Natural killer cell (primary cell): ENCODE measurements at regions not wholly inside any gene's neighbourhood (a gene's known extent, or its start where the extent isn't known, plus 50 kb on each side); places are given as distances from the start of the nearest gene placed in this dataset.
"Not testable (repeated sequence)": the region's sequence is repeated elsewhere in the genome, so short reads cannot be mapped to it uniquely, and the experiment has no call there.

ENCODE experiments used
- ATAC-seq, 3 donors: fragments of 150-1000 bp in 2 of 3; fragments of 200-7000 bp in 1 of 3; cut with Tn5 transposase; 1 replicate in 1 of 3; 2 replicates in 2 of 3; pipeline ENCODE4 v1.10.0; 2021; ENCODE audit warnings: mild to moderate bottlenecking in 2 of 3, moderate library complexity in 2 of 3
- DNase-seq, 2 donors: peaks; one replicate each; pipeline versions ENCODE4 v3.0.0 to v3.0.0-alpha.2; 2013 to 2021; ENCODE audit warnings: mixed read lengths in 1 of 2
- H3K27ac ChIP-seq: one replicate; pipeline ENCODE4 v1.5.1; 2013; ENCODE audit warnings: mild to moderate bottlenecking, low read length
- H3K27me3 ChIP-seq: one replicate; pipeline ENCODE4 v1.6.1; 2013; ENCODE audit warnings: low read length; ENCODE audit not compliant: control insufficient read depth, insufficient read depth
- H3K36me3 ChIP-seq: one replicate; pipeline ENCODE4 v1.6.1; 2013; ENCODE audit warnings: low read length; ENCODE audit not compliant: control insufficient read depth, insufficient read depth
- H3K4me1 ChIP-seq: one replicate; pipeline ENCODE4 v1.6.1; 2013; ENCODE audit warnings: low read length; ENCODE audit not compliant: control insufficient read depth, insufficient read depth
- H3K4me3 ChIP-seq: one replicate; pipeline ENCODE4 v1.5.1; 2013; ENCODE audit warnings: low read length
- H3K9me3 ChIP-seq: one replicate; pipeline ENCODE4 v1.6.1; 2013; ENCODE audit warnings: low read length; ENCODE audit not compliant: control insufficient read depth, insufficient read depth
- H3K27ac Mint-ChIP-seq, 2 donors: one replicate each; pipeline ENCODE4 v1.8.0; 2022; ENCODE audit warnings: mild to moderate bottlenecking in 2 of 2, mixed read lengths in 2 of 2, moderate library complexity in 1 of 2
- H3K27me3 Mint-ChIP-seq, 2 donors: one replicate each; pipeline ENCODE4 v1.8.0; 2022; ENCODE audit warnings: low read depth in 2 of 2, mixed read lengths in 2 of 2
- H3K36me3 Mint-ChIP-seq: one replicate; pipeline ENCODE4 v1.8.0; 2022; ENCODE audit warnings: mixed read lengths
- H3K4me1 Mint-ChIP-seq, 2 donors: one replicate each; pipeline ENCODE4 v1.8.0; 2022; ENCODE audit warnings: mixed read lengths in 2 of 2
- H3K4me3 Mint-ChIP-seq: one replicate; pipeline ENCODE4 v1.8.0; 2022; ENCODE audit warnings: mild to moderate bottlenecking, moderate library complexity, mixed read lengths
- H3K9me3 Mint-ChIP-seq, 2 donors: one replicate each; pipeline ENCODE4 v1.8.0; 2022; ENCODE audit warnings: mixed read lengths in 2 of 2
- CTCF ChIP-seq: fragments of 200-600 bp; IDR thresholded peaks from one replicate; pipeline ENCODE4 v1.8.0; 2022; ENCODE audit warnings: antibody characterized with exemption
- WGBS: methylation state at CpG from one replicate; pipeline ENCODE4 v1.1.7; 2013; ENCODE audit warnings: missing lambda C conversion rate; ENCODE audit not compliant: insufficient coverage; 5-methylcytosine and 5-hydroxymethylcytosine counted together
- intact Hi-C: fragments of 100-400 bp; cut with micrococcal nuclease; formaldehyde crosslinking; loops from one replicate; pipeline ENCODE4 v1.14.2; 2022

- WGBS = 85% methylated on average over 3 of the region's 4 CpGs
- Mint-ChIP-seq H3K27ac (no peak overlapping the region), H3K9me3 (peaks cover 13 to 14% of the 10 kb centered on the region in 2 donors), H3K27me3 (no peaks in the 10 kb centered on the region), H3K4me3 (no peak overlapping the region), H3K4me1 (no peaks in the 10 kb centered on the region), H3K36me3 (peaks cover 7% of the 10 kb centered on the region)
- intact Hi-C loops = no loop called here
- H3K4me1 ChIP-seq = no peaks in the 10 kb centered on the region
- H3K36me3 ChIP-seq = no peaks in the 10 kb centered on the region
- no peak for TF ChIP-seq CTCF
- no peak for DNase-seq
- no peaks in the 10 kb centered on the region for H3K9me3 ChIP-seq
- no peaks in the 10 kb centered on the region for H3K27me3 ChIP-seq
- no peak overlapping the region for H3K27ac ChIP-seq
- no peak for ATAC-seq
- H3K4me3 ChIP-seq = no peak overlapping the region
These were observed 603.8 kb downstream of the CDH8 start for GRCh38 chr16:61432421-61432820.

GRCh38 chr16:61421111-61421510 is 615.1 kb downstream of the CDH8 start:
- ATAC-seq = no peak
- TF ChIP-seq CTCF = no peak
- no peak overlapping the region for H3K4me3 Mint-ChIP-seq
- no peaks in the 10 kb centered on the region for H3K27me3 ChIP-seq
- 86% methylated on average over 1 of the region's 4 CpGs for WGBS
- peaks cover 8% of the 10 kb centered on the region for H3K36me3 Mint-ChIP-seq
- H3K4me3 ChIP-seq = no peak overlapping the region
- H3K27ac ChIP-seq = no peak overlapping the region
- H3K9me3 ChIP-seq = no peaks in the 10 kb centered on the region
- H3K27me3 Mint-ChIP-seq = no peaks in the 10 kb centered on the region
- no peak for DNase-seq
- no peak overlapping the region for H3K27ac Mint-ChIP-seq
- H3K36me3 ChIP-seq = no peaks in the 10 kb centered on the region
- intact Hi-C loops = no loop called here
- peaks cover 13 to 23% of the 10 kb centered on the region in 2 donors for H3K9me3 Mint-ChIP-seq
- no peaks in the 10 kb centered on the region for H3K4me1 ChIP-seq
- no peaks in the 10 kb centered on the region for H3K4me1 Mint-ChIP-seq

GRCh38 chr16:61419791-61420190 is 616.4 kb downstream of the CDH8 start:
- H3K36me3 Mint-ChIP-seq = peaks cover 8% of the 10 kb centered on the region
- no peaks in the 10 kb centered on the region for H3K4me1 Mint-ChIP-seq
- TF ChIP-seq CTCF = no peak
- WGBS = 76% methylated on average over 2 of the region's 2 CpGs
- H3K9me3 ChIP-seq = no peaks in the 10 kb centered on the region
- no peaks in the 10 kb centered on the region for H3K27me3 ChIP-seq
- H3K4me3 Mint-ChIP-seq = no peak overlapping the region
- no peak overlapping the region for H3K4me3 ChIP-seq
- ATAC-seq = no peak
- intact Hi-C loops = no loop called here
- H3K36me3 ChIP-seq = no peaks in the 10 kb centered on the region
- H3K27me3 Mint-ChIP-seq = no peaks in the 10 kb centered on the region
- peaks cover 9 to 17% of the 10 kb centered on the region in 2 donors for H3K9me3 Mint-ChIP-seq
- no peak overlapping the region for H3K27ac ChIP-seq
- H3K4me1 ChIP-seq = no peaks in the 10 kb centered on the region
- no peak for DNase-seq
- no peak overlapping the region for H3K27ac Mint-ChIP-seq

- H3K4me1 ChIP-seq, H3K36me3 ChIP-seq, H3K27me3 Mint-ChIP-seq, H3K9me3 ChIP-seq, H3K27me3 ChIP-seq, intact Hi-C loops, DNase-seq, H3K4me3 ChIP-seq, H3K4me3 Mint-ChIP-seq, H3K27ac Mint-ChIP-seq, H3K27ac ChIP-seq, ATAC-seq, H3K4me1 Mint-ChIP-seq, H3K36me3 Mint-ChIP-seq: not testable (repeated sequence)
- H3K9me3 Mint-ChIP-seq = peaks cover 9 to 17% of the 10 kb centered on the region in 2 donors
- TF ChIP-seq CTCF = peak; percentile 18
These were observed 617.4 kb downstream of the CDH8 start for GRCh38 chr16:61418802-61419201.
